Inflammatory macrophage treated with lipopolysaccharide for 1 hour (primary cell): ENCODE measurements at regions not wholly inside any gene's neighbourhood (a gene's known extent, or its start where the extent isn't known, plus 50 kb on each side); places are given as distances from the start of the nearest gene placed in this dataset.

Source experiments
- DNase-seq, 2 donors: peaks; one replicate each; pipeline ENCODE4 v3.0.0-alpha.2; 2020 to 2022

GRCh38 chr17:72430611-72431432, 310.0 kb downstream of the SOX9 start:
- no peak for DNase-seq

DNA sequence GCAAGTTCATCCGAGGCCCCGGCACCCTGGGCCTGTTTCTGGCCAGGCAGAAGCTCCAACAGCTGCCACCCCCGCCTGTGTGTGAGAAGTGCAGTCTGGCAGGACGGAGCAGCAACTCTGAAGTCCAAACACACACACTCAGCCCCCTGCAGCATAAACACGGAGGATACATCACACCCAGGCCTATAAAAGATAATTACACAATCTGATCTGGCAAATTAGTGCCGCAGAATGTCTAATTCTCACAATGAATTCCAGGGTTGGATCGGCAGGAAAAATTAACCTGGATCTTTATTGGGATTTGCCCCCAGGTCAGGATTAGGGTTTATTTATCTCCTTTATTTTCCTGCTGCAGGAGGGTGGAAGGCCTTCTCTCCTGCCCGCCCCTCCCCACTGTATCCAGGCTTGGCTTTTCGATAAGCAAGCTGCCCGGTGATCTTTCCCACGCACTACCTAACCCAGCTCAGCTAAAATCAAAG, 311.4 kb downstream of the SOX9 start:
- no peak for DNase-seq

- no peak for DNase-seq
Measured at GRCh38 chr17:72432881-72433280, 312.1 kb downstream of the SOX9 start.

DNA sequence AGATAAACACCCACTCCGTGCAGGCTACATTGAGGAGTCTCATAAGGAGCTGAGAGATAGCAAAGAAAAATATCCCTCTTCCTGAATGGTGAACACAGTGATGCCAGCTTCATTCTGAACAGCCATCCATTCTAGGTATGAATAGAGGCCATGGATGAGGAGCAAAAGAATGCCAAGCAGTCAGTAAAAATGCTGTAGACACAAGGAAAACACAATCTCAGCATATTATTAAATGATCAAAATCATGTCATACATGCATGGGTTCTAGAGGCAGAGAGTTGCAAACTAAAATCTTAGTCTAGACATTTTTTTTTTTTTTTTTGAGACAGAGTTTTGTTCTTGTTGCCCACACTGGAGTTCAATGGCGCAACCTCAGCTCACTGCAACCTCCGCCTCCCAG, 313.0 kb downstream of the SOX9 start:
- DNase-seq = no peak

GRCh38 chr17:72434581-72434980, 313.8 kb downstream of the SOX9 start:
- no peak for DNase-seq

- DNase-seq = no peak
Measured at GRCh38 chr17:72434991-72435618, 314.3 kb downstream of the SOX9 start.

- DNase-seq = no peak
Measured at GRCh38 chr17:72438783-72439182, 318.0 kb downstream of the SOX9 start.

DNA sequence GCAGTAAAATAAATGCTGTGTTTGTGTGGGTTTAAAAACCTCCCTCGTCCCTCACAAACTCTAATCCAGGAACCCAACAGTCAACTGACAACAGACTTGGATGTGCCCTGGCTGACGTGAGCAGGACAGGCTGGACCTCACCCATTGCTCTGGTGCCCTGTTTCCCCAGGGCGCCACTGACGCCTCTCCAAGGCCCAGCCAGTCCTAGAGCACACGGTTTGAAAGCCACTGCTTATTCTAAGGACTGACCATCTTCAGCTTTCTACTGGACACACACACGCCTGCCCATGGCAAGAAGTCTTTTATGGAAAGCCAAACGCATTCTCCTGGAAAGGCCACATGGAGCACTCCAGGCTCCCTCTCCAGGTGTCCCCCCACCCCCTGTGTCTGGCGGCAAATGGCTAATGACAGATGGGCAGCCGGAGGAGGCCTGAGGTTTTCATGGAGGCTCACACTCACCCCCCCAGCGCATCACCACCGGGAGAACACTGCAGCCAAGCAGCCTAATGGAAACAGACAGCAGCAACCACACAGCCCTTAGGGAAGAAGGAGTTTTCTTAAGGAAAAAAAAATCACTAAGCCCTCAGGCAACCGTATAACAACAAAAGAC, 319.2 kb downstream of the SOX9 start:
- DNase-seq = no peak

DNA sequence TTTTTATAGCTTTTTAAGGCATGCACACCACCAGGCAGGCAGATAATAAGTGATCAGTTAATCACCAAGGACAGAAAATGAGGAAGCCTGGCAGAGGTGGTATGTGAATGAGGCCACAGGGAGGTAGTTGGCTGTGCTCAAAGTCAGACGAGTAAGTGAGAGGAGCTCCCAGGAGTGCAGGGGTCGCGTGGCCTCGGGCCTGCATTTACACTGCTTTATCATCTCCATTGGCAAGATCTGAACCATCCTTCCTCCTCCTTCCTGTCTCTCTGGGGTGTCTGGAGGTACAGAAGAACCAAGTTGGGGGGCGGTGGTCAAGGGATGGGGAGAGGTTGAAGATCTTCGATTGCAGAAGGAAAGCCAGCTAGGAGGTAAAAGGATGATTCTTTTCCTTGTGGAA, 320.1 kb downstream of the SOX9 start:
- no peak for DNase-seq

- no peak for DNase-seq
Measured at GRCh38 chr17:72441909-72442308, 321.1 kb downstream of the SOX9 start.

DNA sequence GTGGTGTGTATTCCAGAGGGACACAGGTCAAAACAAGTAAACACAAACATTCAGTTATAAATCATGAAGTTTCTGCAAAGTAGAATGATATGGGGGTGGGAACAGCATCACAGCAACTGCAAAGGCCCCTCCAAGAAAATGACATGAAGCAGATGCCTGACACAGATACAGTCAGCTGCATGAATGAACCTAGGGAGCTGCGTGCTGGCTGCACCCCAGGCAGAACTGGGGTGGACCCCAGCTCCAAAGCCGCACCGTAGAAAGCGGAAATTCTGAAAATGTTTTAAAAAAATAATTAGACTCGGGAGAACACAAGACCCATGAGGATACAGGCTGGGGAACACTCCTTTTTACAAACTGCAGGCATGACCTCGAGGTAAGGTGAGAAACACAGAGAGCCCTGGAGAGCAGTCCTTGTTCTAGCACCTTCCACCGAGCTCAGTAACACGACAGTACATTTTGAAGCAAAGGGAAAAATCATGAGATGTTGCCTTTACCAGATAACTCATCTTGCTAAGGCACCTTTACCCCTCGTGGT, 323.8 kb downstream of the SOX9 start:
- no peak for DNase-seq

DNA sequence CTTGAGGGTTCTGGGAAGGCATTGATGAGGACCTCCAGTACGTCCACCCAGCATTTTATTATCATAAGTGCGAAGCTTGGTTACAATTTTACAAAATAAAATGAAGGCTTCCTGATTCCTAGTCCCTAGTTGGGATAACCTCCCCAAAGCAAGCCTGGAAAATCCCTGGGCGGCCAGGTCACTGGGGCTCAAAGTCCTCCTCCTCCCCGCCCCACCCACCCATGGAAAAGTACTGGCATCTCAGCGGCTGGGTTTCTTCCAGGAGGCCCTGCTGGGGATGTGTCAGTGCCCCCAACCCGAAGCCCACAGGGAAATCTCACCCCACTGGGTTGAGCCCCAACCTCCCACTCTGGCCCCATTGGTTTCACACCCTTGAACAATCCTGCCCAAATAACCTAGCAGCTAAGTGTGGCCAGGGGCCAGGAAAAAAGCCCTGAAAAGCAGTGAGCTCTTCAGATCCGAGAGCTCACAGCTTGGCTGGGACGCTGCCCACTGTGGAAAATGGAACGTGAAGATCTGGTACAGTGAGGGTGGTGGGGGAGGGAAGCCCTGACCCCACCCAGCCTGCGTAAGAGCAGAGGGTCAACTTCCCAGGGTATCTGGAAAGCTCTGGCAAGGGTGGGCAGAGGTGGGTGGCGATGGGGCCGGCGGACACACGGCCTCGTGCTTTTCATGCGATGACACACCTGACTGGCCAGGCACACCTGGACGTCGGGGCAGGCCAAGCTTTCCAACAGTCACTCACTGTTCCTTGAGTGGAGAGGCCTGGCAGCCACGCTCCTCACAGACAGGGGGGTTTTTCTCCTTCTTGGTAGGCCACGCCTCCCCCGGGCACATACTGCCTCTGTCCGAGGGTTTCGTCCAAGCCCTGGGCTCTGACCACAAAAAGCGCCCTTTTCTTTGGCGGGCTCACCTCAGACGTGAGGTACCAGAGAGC, 324.5 kb downstream of the SOX9 start:
- no peak for DNase-seq

DNA sequence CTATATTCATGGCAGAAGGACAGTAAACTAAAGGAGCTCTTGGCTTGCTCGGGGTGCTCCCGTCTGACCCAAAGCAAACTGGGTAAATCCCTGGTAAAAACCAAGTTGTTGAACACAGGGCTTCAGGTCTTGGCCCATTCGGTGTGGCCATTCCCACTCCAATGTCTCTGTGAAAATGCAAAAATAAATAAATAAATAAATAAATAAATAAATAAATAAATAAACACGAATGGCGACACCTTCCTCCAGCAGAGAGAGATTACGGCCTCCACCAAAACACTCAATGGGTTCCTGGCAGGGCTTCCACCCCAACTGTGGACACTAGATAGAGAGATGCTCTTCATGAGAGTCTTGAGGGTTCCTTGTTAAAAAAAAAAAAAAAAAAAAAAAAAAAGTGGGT, 325.3 kb downstream of the SOX9 start:
- DNase-seq = no peak

- no peak for DNase-seq
Measured at GRCh38 chr17:72446525-72447250, 325.9 kb downstream of the SOX9 start.

GRCh38 chr17:72447251-72447640, 326.4 kb downstream of the SOX9 start:
- DNase-seq = no peak

- no peak for DNase-seq
Measured at GRCh38 chr17:72448019-72448418, 327.2 kb downstream of the SOX9 start.

- DNase-seq = no peak
Measured at GRCh38 chr17:72452286-72453173, 331.7 kb downstream of the SOX9 start.

- no peak for DNase-seq
Measured at GRCh38 chr17:72454342-72454741, 333.5 kb downstream of the SOX9 start.

DNA sequence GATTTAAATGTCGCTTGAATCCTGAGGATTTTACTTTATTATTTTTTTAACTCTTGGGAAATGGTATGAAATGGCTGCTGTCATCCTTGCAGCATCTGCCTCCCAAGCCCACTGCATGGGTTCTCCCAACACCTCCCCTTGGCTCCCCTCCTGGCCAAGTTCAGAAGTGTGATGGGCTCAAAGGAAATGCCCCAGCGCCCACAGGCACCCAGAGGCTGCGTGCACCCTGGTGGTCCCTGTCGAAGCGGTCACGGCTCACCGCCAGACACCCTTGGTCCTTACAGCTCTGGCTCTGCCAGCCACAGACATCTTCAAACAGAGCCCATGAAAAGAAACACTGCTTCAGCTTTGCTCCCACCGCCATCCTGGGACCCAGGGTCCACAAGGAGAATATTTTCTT, 334.7 kb downstream of the SOX9 start:
- no peak for DNase-seq

DNA sequence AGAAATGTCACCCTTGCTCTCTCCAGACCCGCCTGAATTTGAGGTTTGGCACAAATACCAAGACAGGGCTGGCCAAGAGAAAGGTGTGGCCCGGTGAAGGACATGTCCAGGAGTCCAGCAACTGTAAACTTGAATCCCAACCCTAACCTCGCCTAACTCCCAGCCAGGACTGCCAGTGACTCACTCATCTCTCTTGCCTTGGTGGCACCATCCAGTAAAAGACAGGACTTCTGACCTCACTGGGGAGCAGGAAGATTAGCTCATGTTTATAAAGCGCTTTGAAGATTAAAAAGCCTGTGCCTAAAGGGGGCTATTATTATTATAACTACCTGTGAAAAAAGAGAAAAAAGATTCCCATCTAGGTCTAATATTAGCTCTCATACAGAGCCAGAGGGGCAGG, 335.3 kb downstream of the SOX9 start:
- no peak for DNase-seq

DNA sequence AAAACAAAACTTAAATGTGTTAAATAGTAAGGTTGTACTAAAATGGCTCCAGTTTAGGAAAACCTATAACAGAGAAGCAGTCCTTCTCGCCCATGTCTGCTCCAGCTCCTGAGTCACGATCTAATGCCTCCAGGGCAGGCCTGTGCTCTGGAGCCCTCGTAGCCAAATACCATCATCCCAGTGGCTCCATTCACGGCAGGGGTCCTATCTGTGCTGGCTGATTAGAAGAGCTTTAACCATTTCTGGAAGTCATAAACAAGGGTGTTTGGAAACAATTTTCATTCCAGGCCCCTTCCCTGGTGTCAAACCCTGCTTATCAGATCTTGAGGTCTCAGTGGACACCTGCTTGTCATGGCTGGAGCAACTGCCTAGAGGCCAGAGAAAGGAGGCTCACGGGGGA, 336.9 kb downstream of the SOX9 start:
- DNase-seq = no peak
